A204.1 (cell line): ENCODE measurements at regions not wholly inside any gene's neighbourhood (a gene's known extent, or its start where the extent isn't known, plus 50 kb on each side); places are given as distances from the start of the nearest gene placed in this dataset.

Source experiments
- FAIRE-seq: peaks from 2 replicates; lab custom pipeline; 2012; peaks lifted over from hg19 to GRCh38; lab: Jason Lieb, UNC

GRCh38 chr10:83367036-83367435, 772.3 kb upstream of the GHITM start:
- no peak for FAIRE-seq

GRCh38 chr10:83371696-83372490, 767.4 kb upstream of the GHITM start:
- FAIRE-seq, result no peak

- no peak for FAIRE-seq
These were observed 766.7 kb upstream of the GHITM start for GRCh38 chr10:83372646-83373045.

- FAIRE-seq, result no peak
These were observed 765.6 kb upstream of the GHITM start for GRCh38 chr10:83373671-83374070.

GRCh38 chr10:83374741-83375140, 764.6 kb upstream of the GHITM start:
- FAIRE-seq, result no peak

GRCh38 chr10:83375274-83375673, 764.0 kb upstream of the GHITM start:
- no peak for FAIRE-seq

- no peak for FAIRE-seq
These were observed 741.5 kb upstream of the GHITM start for GRCh38 chr10:83397806-83398205.

- peak; percentile 41 for FAIRE-seq
These were observed 728.7 kb upstream of the GHITM start for GRCh38 chr10:83410570-83410969.

- FAIRE-seq, result no peak
These were observed 714.0 kb upstream of the GHITM start for GRCh38 chr10:83425306-83425705.

- no peak for FAIRE-seq
These were observed 712.2 kb upstream of the GHITM start for GRCh38 chr10:83427101-83427500.

- FAIRE-seq, result no peak
These were observed 706.9 kb upstream of the GHITM start for GRCh38 chr10:83432261-83433045.

GRCh38 chr10:83433705-83434104, 705.6 kb upstream of the GHITM start:
- no peak for FAIRE-seq

GRCh38 chr10:83448013-83448412, 691.3 kb upstream of the GHITM start:
- FAIRE-seq, result no peak

- no peak for FAIRE-seq
These were observed 680.7 kb upstream of the GHITM start for GRCh38 chr10:83458611-83459010.

GRCh38 chr10:83459124-83459523, 680.2 kb upstream of the GHITM start:
- FAIRE-seq, result no peak

GRCh38 chr10:83469728-83470331, 669.5 kb upstream of the GHITM start:
- no peak for FAIRE-seq

GRCh38 chr10:83476211-83476610, 663.1 kb upstream of the GHITM start:
- FAIRE-seq, result no peak

- no peak for FAIRE-seq
These were observed 650.1 kb upstream of the GHITM start for GRCh38 chr10:83489161-83489560.

GRCh38 chr10:83492004-83492403, 647.3 kb upstream of the GHITM start:
- FAIRE-seq, result no peak

GRCh38 chr10:83512681-83513080, 626.6 kb upstream of the GHITM start:
- no peak for FAIRE-seq

GRCh38 chr10:83515001-83515400, 624.3 kb upstream of the GHITM start:
- no peak for FAIRE-seq

GRCh38 chr10:83516788-83517187, 622.5 kb upstream of the GHITM start:
- FAIRE-seq, result no peak

- FAIRE-seq, result no peak
These were observed 621.9 kb upstream of the GHITM start for GRCh38 chr10:83517456-83517855.
